GM13976 (cell line): ENCODE measurements at regions not wholly inside any gene's neighbourhood (a gene's known extent, or its start where the extent isn't known, plus 50 kb on each side); places are given as distances from the start of the nearest gene placed in this dataset.

Source experiments
- DNase-seq: peaks from one replicate; pipeline ENCODE4 v3.0.0; 2012; ENCODE audit warnings: low spot score
- in situ Hi-C: fragments of 300-500 bp; cut with MboI; formaldehyde crosslinking; loops from one replicate; pipeline ENCODE4 v1.12.0; 2022; ENCODE audit warnings: low sequenced_read_pairs, mixed read lengths, inconsistent platforms; ENCODE audit not compliant: unreplicated experiment
- TF ChIP-seq, protein P1 (sequence below): IDR thresholded peaks from 2 replicates; pipeline ENCODE4 v1.5.1; 2012; ENCODE audit warnings: borderline replicate concordance, mild to moderate bottlenecking; ENCODE audit not compliant: insufficient read depth; ENCODE audit errors: extremely low read depth, missing control alignments, control extremely low read depth

DNA sequence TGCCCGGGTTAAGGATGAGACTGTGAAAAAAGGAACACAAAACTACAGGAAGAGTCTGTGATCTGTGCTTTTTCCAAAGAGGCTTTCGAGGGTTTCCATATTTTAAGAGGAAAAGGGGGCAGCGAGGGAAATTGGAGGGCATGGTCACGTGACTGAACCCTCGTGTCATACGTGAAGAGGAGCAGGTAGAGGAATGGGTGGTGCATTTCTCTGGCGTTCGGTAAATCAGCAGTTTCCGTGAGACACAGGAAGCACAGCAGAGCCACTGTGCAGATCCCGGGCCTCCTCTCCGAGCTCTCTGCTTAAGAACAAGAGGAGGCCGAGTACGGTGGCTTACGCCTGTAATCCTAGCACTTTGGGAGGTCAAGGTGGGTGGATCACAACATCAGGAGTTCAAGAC, 219.7 kb downstream of the NDUFA10 start:
- in situ Hi-C loops = no loop called here
- TF ChIP-seq, protein P1, sequence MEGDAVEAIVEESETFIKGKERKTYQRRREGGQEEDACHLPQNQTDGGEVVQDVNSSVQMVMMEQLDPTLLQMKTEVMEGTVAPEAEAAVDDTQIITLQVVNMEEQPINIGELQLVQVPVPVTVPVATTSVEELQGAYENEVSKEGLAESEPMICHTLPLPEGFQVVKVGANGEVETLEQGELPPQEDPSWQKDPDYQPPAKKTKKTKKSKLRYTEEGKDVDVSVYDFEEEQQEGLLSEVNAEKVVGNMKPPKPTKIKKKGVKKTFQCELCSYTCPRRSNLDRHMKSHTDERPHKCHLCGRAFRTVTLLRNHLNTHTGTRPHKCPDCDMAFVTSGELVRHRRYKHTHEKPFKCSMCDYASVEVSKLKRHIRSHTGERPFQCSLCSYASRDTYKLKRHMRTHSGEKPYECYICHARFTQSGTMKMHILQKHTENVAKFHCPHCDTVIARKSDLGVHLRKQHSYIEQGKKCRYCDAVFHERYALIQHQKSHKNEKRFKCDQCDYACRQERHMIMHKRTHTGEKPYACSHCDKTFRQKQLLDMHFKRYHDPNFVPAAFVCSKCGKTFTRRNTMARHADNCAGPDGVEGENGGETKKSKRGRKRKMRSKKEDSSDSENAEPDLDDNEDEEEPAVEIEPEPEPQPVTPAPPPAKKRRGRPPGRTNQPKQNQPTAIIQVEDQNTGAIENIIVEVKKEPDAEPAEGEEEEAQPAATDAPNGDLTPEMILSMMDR = no peak
- no peak for DNase-seq

DNA sequence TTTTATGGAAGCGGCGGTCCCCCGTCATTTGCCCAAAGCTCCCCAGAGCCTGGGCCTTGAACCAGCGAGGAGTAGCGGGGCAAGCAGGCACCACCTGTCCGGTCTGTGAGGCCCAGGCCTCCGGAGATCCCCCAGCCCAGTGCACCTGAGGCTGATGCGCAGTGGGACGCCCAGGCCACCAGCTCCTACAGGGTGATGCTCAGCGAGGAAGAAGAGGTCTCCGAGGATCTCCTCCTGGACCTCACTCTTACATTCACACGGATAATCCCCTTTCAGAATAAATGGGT, 220.2 kb downstream of the NDUFA10 start:
- TF ChIP-seq, protein P1 = no peak
- DNase-seq = no peak
- in situ Hi-C loops = no loop called here

DNA sequence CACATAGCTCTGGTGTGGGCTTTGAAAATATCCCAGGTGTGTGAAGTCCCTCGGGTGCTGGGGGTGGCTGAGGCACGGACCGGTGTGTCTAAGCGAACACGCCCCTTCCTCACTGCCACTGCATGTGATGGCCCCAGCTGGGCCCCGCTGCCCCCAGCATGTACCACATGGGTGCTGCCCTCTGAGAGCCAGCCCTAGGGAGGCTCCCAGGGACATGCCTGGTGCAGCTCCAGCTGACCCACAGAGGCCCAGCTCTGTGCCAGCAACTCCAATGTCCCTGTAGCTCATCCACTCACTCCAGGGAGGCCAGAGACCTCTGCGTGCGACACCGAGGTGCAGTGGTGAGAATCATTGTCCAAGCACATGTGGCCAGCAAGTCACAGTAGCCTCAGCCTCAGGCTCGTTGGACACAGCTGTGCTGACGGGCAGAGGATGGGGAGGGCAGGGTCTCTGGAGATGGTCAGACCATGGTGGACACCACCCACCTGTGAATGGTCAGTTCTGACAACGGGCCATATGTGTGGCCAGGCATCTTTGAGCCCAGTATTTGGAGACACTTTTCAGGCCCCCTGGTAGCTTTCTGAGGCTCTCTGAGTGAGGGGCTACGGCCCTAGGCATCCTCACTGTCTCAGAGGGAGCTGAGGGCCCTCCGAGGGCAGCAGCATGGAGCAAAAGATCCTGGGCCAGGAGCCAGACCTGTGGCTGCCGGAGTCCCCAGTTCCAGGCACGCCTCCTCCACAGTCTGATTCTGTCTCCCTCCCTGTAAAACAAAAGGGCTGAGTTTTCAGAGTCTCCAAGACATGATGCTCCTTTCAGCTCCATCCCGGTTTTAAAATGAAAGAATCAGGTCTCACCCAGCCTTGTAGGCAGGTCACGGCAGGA, 220.7 kb downstream of the NDUFA10 start:
- no peak for DNase-seq
- in situ Hi-C loops = no loop called here
- TF ChIP-seq, protein P1 = no peak

DNA sequence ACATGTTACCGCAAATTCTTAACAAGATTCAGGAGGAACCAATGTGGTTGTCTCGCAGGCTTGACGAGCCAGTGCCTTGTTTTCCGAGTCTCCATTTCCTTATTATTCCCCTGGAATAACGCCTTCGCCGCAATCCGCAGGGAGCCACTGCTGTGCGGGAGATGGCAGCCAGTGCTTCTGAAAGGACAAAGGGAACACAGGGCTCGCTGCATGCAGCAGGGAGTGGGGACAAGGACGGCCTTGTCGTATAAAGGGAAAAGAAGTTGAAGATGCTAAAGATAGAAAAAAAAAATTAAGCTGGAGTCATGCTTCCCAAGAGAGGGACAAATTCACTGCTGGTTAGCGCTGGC, 221.4 kb downstream of the NDUFA10 start:
- in situ Hi-C loops = no loop called here
- TF ChIP-seq, protein P1 = no peak
- no peak for DNase-seq

DNA sequence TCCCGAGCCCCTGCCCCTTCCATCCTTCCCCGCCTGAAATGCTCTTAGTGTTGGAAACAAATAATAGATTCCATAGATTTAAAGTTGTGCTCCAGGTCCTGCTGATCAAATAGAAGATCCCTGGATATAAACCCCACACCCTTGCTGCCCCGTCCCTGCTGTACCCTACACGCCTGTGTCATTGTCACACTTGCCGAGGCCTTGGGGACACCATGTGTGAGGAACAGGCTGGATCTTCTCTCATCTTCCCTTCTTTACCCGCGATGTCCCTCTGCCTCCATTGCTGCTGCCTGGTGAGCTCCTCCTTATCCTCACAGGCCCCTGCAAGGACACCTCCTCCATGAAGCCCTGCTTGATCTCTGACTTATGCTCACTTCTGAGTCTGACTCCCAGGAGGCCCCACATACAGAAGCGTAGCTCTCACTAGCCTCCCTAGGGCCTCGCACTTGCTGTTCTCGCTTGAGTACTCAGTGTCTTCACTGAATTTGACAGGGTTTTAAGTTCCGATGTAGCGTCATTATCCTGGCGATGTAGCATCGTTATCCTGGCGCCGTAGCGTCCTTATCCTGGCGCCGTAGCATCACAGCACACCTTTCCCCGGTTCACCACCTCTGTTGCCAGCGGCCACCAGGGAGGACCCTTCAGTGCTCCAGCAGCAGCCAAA, 221.9 kb downstream of the NDUFA10 start:
- DNase-seq = no peak
- in situ Hi-C loops = no loop called here
- TF ChIP-seq, protein P1 = no peak

DNA sequence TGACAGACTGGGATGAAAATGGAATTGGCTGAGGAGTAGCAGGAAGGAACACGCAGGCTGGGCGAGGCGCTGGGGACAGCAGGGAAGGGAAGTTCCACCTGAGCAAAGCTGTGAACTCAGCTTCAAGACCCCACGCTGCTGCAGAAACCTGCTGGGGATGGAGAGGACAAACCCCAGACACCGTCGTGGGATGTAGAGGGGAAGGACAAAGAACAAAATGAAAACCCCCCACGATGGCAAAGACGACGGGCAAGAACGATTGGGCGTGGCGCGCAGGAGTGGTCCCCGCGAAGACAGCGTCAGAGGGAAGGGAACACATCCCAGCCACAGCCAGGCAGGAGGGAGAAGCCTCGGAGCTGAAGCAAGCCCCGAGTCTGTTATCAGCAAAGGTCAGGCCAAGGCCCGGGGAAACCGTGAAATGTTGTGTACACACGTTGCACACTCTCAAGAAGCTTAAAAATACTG, 222.9 kb downstream of the NDUFA10 start:
- DNase-seq = no peak
- TF ChIP-seq, protein P1 = no peak
- in situ Hi-C loops = no loop called here
